NCI-H748 (cell line): ENCODE measurements at regions not wholly inside any gene's neighbourhood (a gene's known extent, or its start where the extent isn't known, plus 50 kb on each side); places are given as distances from the start of the nearest gene placed in this dataset.

Experiments used
- DNase-seq: peaks from one replicate; lab custom pipeline; 2025; ENCODE audit not compliant: unreplicated experiment; lab: John Stamatoyannopoulos, UW

GRCh38 chr3:135905058-135905724, 60.3 kb upstream of the PPP2R3A start:
- DNase-seq, result no peak

- peak; percentile 86 for DNase-seq
Measured at GRCh38 chr3:135907422-135908165, 57.9 kb upstream of the PPP2R3A start.

GRCh38 chr3:135908225-135908624, 57.3 kb upstream of the PPP2R3A start:
- peak; percentile 46 for DNase-seq

GRCh38 chr3:135908737-135909136, 56.8 kb upstream of the PPP2R3A start:
- no peak for DNase-seq

- DNase-seq, result no peak
Measured at GRCh38 chr3:135911110-135911509, 54.4 kb upstream of the PPP2R3A start.

- DNase-seq, result no peak
Measured at GRCh38 chr3:135915206-135915605, 50.3 kb upstream of the PPP2R3A start.
